IMR-90 (cell line): ENCODE measurements at regions not wholly inside any gene's neighbourhood (a gene's known extent, or its start where the extent isn't known, plus 50 kb on each side); places are given as distances from the start of the nearest gene placed in this dataset.

Experiments
- ATAC-seq: fragments of 200-7000 bp; cut with Tn5 transposase; 2 replicates; pipeline ENCODE4 v1.9.1; 2020; ENCODE audit warnings: low read depth, mild to moderate bottlenecking, moderate library complexity
- BruUV-seq: library from RNA; stranded (reverse); fragments of 400-500 nt; replicated peaks from 2 replicates; lab custom pipeline; 2021; lab: Mats Ljungman, UMichigan
- CTCF ChIA-PET: fragments of 300-600 bp; formaldehyde crosslinking; extraction: SDS; loops from one replicate; lab custom pipeline; 2021; ENCODE audit warnings: antibody characterized with exemption; lab: Yijun Ruan, JAX
- POLR2A ChIA-PET: fragments of 300-600 bp; sonication (Branson Sonifier 250); formaldehyde crosslinking; loops from one replicate; lab custom pipeline; 2022; ENCODE audit warnings: antibody characterized with exemption; ENCODE audit not compliant: unreplicated experiment; lab: Charles Lee
- DNase-seq: peaks from one replicate; pipeline ENCODE4 v3.0.0; 2013
- H2AFZ ChIP-seq: replicated peaks from 2 replicates; pipeline ENCODE3; 2013; ENCODE audit warnings: low read length, mild to moderate bottlenecking; ENCODE audit not compliant: poor library complexity
- H2AK5ac ChIP-seq: 2 replicates; pipeline ENCODE4 v1.6.1; 2013; ENCODE audit warnings: low read depth, low read length, inconsistent platforms
- H2AK9ac ChIP-seq: replicated peaks from 2 replicates; pipeline ENCODE3; 2013; ENCODE audit warnings: mild to moderate bottlenecking, low read depth, low read length, moderate library complexity; ENCODE audit not compliant: poor library complexity
- H2BK120ac ChIP-seq: 2 replicates; pipeline ENCODE4 v1.6.1; 2013; ENCODE audit warnings: low read depth, low read length, inconsistent platforms
- H2BK15ac ChIP-seq: 3 replicates; pipeline ENCODE4 v1.6.1; 2013; ENCODE audit warnings: low read depth, low read length, inconsistent platforms
- H2BK20ac ChIP-seq: 2 replicates; pipeline ENCODE4 v1.6.1; 2013; ENCODE audit warnings: low read depth, mild to moderate bottlenecking, inconsistent platforms, low read length, moderate library complexity
- H2BK5ac ChIP-seq: 2 replicates; pipeline ENCODE4 v1.6.1; 2013; ENCODE audit warnings: mild to moderate bottlenecking, low read depth, low read length, inconsistent platforms; ENCODE audit not compliant: poor library complexity, severe bottlenecking
- H3K14ac ChIP-seq: replicated peaks from 2 replicates; pipeline ENCODE4 v1.6.1; 2013; ENCODE audit warnings: low read depth, low read length, inconsistent platforms
- H3K18ac ChIP-seq: 2 replicates; pipeline ENCODE4 v1.6.1; 2013; ENCODE audit warnings: low read depth, low read length, control low read depth
- H3K23ac ChIP-seq: 2 replicates; pipeline ENCODE4 v1.6.1; 2013; ENCODE audit warnings: low read depth, low read length, inconsistent platforms
- H3K27ac ChIP-seq: 2 replicates; pipeline ENCODE4 v1.5.1; 2013; ENCODE audit warnings: mild to moderate bottlenecking, control low read depth, low read length; ENCODE audit not compliant: insufficient read depth
- H3K27me3 ChIP-seq: 2 replicates; pipeline ENCODE4 v1.6.1; 2013; ENCODE audit warnings: low read length; ENCODE audit not compliant: control insufficient read depth, insufficient read depth
- H3K36me3 ChIP-seq: 2 replicates; pipeline ENCODE4 v1.6.1; 2013; ENCODE audit warnings: low read length, mixed read lengths; ENCODE audit not compliant: control insufficient read depth, insufficient read depth
- H3K4ac ChIP-seq: 2 replicates; pipeline ENCODE4 v1.6.1; 2013; ENCODE audit warnings: low read depth, low read length, inconsistent platforms
- H3K4me1 ChIP-seq: 2 replicates; pipeline ENCODE4 v1.6.1; 2013; ENCODE audit warnings: low read length, mixed read lengths; ENCODE audit not compliant: control insufficient read depth, insufficient read depth
- H3K4me2 ChIP-seq: 2 replicates; pipeline ENCODE4 v1.6.1; 2013; ENCODE audit warnings: low read depth, mild to moderate bottlenecking, control low read depth, low read length, moderate library complexity
- H3K4me3 ChIP-seq: 2 replicates; pipeline ENCODE4 v1.5.1; 2013; ENCODE audit warnings: low read depth, mild to moderate bottlenecking, control low read depth, low read length, moderate library complexity; ENCODE audit not compliant: insufficient read depth
- H3K56ac ChIP-seq: 2 replicates; pipeline ENCODE4 v1.6.1; 2013; ENCODE audit warnings: low read length, inconsistent platforms; ENCODE audit not compliant: insufficient read depth; ENCODE audit errors: extremely low read depth
- H3K79me1 ChIP-seq, 2 experiments: 2 replicates each; pipeline ENCODE4 v1.6.1; 2013; ENCODE audit warnings: low read length in 2 of 2, inconsistent platforms in 1 of 2, low read depth in 1 of 2
- H3K9ac ChIP-seq: 2 replicates; pipeline ENCODE4 v1.6.1; 2013; ENCODE audit warnings: low read depth, low read length, control low read depth
- H3K9me1 ChIP-seq: 2 replicates; pipeline ENCODE4 v1.6.1; 2013; ENCODE audit warnings: low read length, inconsistent platforms; ENCODE audit not compliant: insufficient read depth
- H3K9me3 ChIP-seq: 2 replicates; pipeline ENCODE4 v1.6.1; 2013; ENCODE audit warnings: low read length; ENCODE audit not compliant: control insufficient read depth, insufficient read depth
- H4K20me1 ChIP-seq: 2 replicates; pipeline ENCODE4 v1.6.1; 2013; ENCODE audit warnings: low read length, inconsistent platforms; ENCODE audit not compliant: insufficient read depth
- H4K5ac ChIP-seq: 2 replicates; pipeline ENCODE4 v1.6.1; 2013; ENCODE audit warnings: mild to moderate bottlenecking, low read depth, low read length, control low read depth
- H4K8ac ChIP-seq, 2 experiments: 2 replicates each; pipeline ENCODE4 v1.6.1; 2013; ENCODE audit warnings: low read depth in 2 of 2, low read length in 2 of 2, control low read depth in 1 of 2, inconsistent platforms in 1 of 2
- H4K91ac ChIP-seq: 2 replicates; pipeline ENCODE4 v1.6.1; 2013; ENCODE audit warnings: low read depth, low read length, inconsistent platforms; ENCODE audit not compliant: insufficient read depth
- MXI1 ChIP-seq: IDR thresholded peaks from 2 replicates; pipeline ENCODE4 v1.6.1; 2012; ENCODE audit warnings: low read depth, mild to moderate bottlenecking, low read length, moderate library complexity, borderline replicate concordance
- WGBS, 2 experiments: methylation state at CpG; one replicate each; pipeline versions ENCODE4 v1.1.5 to v1.1.7; 2013; ENCODE audit warnings: missing lambda C conversion rate in 2 of 2; ENCODE audit not compliant: insufficient read length in 1 of 2; ENCODE audit errors: extremely low coverage in 2 of 2; 5-methylcytosine and 5-hydroxymethylcytosine counted together
- dilution Hi-C: fragments of 300-500 bp; cut with HindIII; formaldehyde crosslinking; loops from one replicate; pipeline ENCODE4 v1.14.3; 2018; ENCODE audit warnings: low sequenced_read_pairs; ENCODE audit not compliant: unreplicated experiment
- in situ Hi-C: fragments of 300-500 bp; cut with MboI; formaldehyde crosslinking; loops from 3 replicates; pipeline ENCODE4 v1.14.3; 2019; ENCODE audit warnings: low sequenced_read_pairs, inconsistent platforms, mixed read lengths
- intact Hi-C: fragments of 100-400 bp; cut with micrococcal nuclease; formaldehyde crosslinking; loops from 2 replicates; pipeline ENCODE4 v1.10.0; 2022

- Histone ChIP-seq H3K36me3 (no peaks in the 10 kb centered on the region), H3K4me2 (peak overlapping the region; percentile 44; the same call in 1 of the 2 replicates), H4K20me1 (no peaks in the 10 kb centered on the region), H3K18ac (peak overlapping the region; percentile 65; the same call in 1 of the 2 replicates), H3K27ac (no peak overlapping the region), H3K56ac (no peak overlapping the region; the same call in 1 of the 2 replicates), H3K23ac (0 out of 2 replicates have a peak overlapping the region, but pooled peaks have one; percentile 38), H2BK15ac (peak overlapping the region; percentile 68; the same call in 1 of the 3 replicates), H3K4me3 (no peak overlapping the region), H3K9ac (no peak overlapping the region), H3K79me1 (no peaks in the 10 kb centered on the region), H3K4ac (peak overlapping the region; percentile 60; the same call in 1 of the 2 replicates), H2AK5ac (peak overlapping the region; percentile 33; the same call in 1 of the 2 replicates), H4K91ac (peak overlapping the region; percentile 21; the same call in 1 of the 2 replicates), H3K14ac (peak overlapping the region; percentile 68), H3K27me3 (no peaks in the 10 kb centered on the region), H2BK20ac (peak overlapping the region; percentile 73; the same call in 1 of the 2 replicates), H3K9me1 (no peaks in the 10 kb centered on the region), H2AFZ (no peak overlapping the region), H3K4me1 (peaks cover 3% of the 10 kb centered on the region; the same call in 1 of the 2 replicates), H2AK9ac (no peak overlapping the region), H2BK5ac (no peak overlapping the region), H4K8ac (peak overlapping the region in 1 of 2 experiments; percentile 83; a peak in 2 of 4 replicates), H2BK120ac (peak overlapping the region; percentile 89), H3K9me3 (no peaks in the 10 kb centered on the region), H4K5ac (no peak overlapping the region; the same call in 1 of the 2 replicates)
- no TSS peak for BruUV-seq
- ChIA-PET CTCF (no interaction called here), POLR2A (no interaction called here)
- no CpG with 5 or more reads among the region's 1 CpG for WGBS, 2 experiments
- TF ChIP-seq MXI1: no peak
- intact Hi-C loops (no loop called here), dilution Hi-C loops (no loop called here), in situ Hi-C loops (no loop called here)
- DNase-seq (peak; percentile 57), ATAC-seq (peak; percentile 44; the same call in 1 of the 2 replicates)
Observed at GRCh38 chr2:53131416-53131815, 636.2 kb upstream of the CHAC2 start.
